ENCODE measurements at regions not wholly inside any gene's neighbourhood (a gene's known extent, or its start where the extent isn't known, plus 50 kb on each side); places are given as distances from the start of the nearest gene placed in this dataset.

DNA sequence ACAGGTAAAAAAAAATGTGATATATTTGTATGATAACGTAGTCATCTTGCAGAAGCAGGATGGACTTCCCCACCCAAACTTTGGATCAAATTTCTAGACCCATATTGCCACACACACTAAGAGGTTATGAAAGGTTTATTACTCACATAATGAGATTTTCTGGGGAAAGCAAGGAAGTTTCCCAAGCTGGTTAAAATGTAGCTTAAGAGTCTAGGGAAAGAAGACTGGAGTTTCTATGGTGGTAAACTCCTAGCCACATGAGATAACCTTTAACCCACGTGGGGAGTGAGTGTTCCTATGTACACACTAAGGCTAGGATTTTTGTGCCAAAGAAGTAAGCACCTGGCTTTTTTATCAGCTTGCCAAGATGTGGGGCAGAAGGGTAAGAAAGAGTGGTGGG lies 335.7 kb upstream of the UBE2E3 start:
- TF ChIP-seq, protein P1, sequence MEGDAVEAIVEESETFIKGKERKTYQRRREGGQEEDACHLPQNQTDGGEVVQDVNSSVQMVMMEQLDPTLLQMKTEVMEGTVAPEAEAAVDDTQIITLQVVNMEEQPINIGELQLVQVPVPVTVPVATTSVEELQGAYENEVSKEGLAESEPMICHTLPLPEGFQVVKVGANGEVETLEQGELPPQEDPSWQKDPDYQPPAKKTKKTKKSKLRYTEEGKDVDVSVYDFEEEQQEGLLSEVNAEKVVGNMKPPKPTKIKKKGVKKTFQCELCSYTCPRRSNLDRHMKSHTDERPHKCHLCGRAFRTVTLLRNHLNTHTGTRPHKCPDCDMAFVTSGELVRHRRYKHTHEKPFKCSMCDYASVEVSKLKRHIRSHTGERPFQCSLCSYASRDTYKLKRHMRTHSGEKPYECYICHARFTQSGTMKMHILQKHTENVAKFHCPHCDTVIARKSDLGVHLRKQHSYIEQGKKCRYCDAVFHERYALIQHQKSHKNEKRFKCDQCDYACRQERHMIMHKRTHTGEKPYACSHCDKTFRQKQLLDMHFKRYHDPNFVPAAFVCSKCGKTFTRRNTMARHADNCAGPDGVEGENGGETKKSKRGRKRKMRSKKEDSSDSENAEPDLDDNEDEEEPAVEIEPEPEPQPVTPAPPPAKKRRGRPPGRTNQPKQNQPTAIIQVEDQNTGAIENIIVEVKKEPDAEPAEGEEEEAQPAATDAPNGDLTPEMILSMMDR (IDR thresholded peaks at IDR 0.05; ENCODE audit: low read length) = no peak
- no peak for TF ChIP-seq EZH2phosphoT487 (IDR thresholded peaks at IDR 0.05; ENCODE audit: low read length)
